GM18873 (cell line): ENCODE measurements at regions not wholly inside any gene's neighbourhood (a gene's known extent, or its start where the extent isn't known, plus 50 kb on each side); places are given as distances from the start of the nearest gene placed in this dataset.

Source experiments
- ATAC-seq: cut with Tn5 transposase; IDR thresholded peaks from one replicate; pipeline ENCODE4 v1.9.1; 2021; ENCODE audit warnings: mild to moderate bottlenecking, moderate library complexity, moderate number of reproducible peaks; ENCODE audit not compliant: unreplicated experiment, low FRiP score

DNA sequence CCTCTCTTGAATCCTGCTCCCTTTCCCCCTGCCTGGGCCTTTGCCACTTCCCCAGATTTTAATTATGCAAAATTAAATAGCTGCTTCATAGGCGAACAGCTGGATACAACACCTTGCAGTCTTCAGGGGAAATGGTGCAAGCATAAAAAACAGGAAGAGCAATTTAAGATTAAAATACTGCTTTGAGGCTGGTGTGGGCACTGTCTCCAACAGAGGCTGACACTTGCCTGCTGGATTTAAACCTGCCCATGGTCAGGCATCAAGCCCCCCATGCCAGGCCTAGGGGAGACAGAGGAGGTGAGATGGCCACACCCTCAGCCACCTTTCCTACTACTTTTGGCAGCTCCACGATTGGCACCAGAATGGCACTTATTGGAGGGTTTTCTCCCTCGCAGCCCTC is 110.1 kb upstream of the DIO3 start:
- no peak for ATAC-seq

DNA sequence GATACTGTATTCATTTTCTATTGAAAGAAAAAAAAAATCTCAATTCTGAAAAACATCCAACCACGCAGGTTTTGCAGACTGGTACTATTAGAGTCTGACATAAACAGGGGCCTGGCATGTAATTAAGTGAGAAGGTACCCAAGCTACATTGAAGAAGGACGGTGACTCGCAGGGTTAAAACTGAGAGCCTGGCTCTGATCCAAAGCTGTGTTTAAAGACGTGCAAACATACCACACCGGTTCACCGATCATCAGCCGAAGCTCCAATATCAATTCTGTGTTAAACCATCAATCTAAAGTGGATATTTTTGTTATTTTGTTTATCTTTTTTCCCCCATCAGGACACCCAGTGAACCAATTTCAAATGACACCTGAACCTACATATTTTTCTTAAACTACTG is 108.1 kb upstream of the DIO3 start:
- no peak for ATAC-seq

DNA sequence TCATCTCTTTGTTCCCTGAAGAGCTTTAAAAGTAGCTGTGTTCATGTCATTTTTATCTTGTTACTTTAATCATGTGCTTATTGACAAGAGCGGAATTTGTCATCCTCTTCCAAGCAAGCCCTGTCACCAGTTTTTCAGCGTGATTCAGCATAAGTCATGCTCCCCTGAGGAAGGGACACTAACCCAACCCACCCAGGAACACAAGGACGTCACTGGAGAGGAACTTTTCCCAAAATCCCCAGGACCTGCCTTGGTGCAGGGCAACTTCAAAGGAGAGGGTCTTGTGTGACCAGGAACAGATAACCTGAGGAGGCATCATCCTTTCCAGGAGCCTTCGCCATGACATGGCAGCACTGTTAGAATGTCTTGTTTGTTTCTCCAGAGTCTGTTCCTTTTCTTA is 107.1 kb upstream of the DIO3 start:
- no peak for ATAC-seq

DNA sequence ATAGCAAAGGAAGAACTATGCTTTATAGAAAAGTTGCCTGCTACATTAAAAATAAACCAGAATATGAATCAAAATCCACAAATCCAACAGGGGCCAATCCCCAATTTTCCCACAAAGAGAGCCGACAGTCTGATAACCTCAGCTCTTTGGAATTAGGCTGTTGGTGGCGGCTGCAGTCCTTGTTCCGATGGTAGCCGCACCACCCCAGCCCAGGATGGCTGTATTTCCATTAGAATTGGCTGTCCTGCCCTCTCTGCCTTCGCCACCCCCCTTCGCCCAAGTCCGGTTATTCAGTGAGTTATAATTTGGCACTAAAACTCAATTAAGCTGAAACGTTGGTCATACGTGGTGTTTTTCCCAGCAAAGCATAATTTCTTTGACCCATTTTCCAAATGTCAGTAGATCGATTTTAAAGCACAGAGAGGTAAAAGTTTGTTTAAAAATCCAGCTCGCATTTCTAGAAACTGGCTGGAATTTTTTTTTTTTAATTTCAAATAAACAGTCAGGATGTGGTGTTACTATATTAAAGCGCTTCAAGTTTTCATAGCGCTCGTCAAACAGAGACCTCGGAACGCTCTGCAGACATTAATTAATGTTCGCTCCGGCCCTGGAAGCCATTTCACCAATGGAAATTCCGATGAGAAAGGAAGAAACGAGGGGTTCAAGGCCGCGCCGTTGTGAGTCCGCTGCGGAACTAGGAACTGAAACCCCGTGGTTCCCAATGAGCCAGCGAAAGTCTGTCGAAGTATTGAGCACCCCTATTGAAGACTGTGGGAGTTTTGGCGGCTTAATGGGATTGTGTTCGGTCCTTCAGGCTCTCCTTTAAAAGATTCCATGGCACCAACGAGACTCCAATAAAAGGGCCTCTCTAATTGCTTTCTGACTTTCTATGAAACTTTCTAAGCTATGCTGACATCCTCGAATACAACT is 104.8 kb upstream of the DIO3 start:
- ATAC-seq: no peak

DNA sequence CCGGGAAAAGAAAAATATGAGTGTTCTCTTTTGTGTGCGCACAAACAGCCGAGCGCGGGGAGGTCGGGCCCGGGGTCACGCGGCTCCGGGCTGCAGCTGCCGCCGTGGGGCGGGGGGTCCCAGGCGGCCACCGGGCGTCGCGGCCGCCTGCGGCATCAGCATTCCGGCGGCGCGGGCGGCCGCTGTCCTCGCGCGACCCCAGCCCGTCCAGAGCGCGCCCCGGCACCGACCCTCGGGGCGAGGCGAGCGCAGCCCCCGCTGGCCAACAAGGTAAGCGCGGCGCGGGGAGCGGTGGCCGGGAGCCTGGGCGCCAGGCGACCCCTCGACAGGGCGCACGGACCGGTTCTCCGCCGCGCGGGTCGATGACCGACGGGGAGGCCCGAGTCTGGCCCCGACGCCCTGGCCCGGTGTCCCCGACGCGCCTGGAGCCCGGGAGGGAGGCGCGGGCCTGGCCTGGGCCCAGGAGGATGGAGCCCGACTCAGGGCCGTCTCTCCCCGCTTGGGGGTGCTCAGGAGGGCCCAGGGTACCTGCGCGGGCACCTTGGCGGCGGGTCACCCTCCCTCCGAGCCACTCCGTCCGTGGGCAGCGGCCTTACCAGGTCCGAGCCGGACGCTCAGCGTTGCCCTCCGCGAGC is 103.9 kb upstream of the DIO3 start:
- no peak for ATAC-seq

DNA sequence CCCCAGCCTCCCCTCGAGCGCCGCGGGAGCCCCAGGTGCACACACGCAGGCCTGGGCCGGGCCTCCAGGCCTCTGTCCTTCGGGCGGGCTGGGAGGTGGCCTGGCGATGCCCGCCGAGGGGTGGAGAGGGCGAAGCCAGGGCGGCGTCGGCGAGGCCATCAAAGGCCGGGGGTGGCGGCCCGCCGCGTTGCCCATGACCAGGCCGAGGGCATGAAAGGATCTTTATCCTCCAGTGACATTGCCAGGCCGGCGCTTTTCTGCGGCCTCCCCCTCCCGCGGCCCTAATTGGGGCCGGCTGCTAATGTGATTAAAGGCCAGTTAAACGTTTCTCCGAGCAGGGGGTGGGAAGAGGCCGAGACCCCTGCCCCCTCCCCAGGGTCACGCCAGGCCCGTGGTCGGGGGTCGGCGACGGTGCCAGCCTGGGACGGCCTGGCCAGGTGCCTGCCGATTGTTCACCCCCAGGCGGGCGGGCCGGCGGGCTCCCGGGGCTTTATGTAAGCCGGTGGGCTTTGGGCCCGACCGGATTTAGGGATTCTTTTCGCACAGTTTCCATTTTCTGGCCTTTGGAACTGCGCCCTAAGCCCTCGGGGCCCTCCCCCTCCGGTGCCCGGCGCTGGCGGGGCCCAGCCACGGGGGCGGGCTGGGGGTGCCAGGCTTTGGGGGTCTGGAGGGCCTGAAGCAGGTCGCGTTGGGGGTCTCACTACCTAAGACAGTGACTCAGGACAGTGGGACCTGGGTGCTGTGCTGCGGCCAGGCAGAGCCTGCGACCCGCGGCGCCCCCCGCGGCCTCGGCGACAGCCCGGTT is 103.2 kb upstream of the DIO3 start:
- ATAC-seq: no peak

DNA sequence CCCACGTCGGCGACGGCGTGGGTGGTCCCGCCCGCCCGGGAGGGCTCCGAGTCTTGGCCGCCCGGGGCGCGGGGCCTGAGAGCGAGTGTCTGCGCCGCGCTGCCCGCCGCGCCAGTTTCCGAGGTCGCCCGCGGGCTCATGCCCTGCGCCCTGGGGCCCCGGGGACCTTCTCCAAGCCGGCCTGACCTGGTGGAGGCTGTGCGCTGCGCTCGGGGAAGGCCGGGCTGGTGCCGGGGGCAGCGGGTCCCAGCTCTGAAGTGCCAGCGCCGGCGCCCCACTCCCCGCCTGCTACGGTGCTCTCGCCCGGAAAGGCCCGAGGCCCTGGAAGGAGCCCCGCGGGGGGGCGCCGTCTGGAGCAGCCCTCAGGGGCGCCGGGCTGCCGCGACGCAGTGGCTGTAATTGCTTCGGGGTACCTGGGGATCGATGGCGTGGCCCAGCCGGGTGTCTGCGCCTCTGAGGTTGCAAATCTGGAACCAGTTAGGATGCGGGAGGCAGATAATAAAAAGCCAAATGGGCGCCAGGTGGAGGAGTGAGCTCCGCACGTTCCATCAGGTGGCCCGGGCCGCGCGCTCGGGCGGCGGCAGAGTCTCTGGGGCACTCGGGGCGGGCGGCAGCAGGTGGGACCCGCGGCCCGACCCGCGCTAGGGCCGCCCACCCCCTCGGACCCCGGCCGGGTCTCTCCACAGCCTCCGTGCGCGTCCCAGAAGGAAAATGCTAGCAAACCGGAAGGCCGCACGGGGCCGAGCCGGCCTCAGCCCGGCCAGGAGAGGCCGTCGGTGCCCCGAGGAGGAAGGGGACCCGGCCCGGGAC is 102.3 kb upstream of the DIO3 start:
- no peak for ATAC-seq

DNA sequence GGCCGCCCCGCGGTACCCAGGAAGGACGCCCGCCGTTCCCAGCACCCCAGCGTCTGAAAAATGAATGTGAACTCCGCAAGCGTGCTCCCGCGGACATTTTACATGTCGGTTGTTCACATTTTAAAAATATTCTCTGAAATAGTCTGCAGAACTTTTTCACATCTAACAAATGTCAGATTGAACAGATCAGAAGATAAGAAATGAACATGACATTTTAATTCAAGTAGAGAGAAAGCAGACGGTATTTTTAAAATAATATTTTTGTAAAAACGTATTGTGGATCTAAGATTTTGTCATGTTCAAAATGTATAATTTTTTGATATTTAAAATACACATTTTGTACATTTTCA is 101.8 kb upstream of the DIO3 start:
- no peak for ATAC-seq

DNA sequence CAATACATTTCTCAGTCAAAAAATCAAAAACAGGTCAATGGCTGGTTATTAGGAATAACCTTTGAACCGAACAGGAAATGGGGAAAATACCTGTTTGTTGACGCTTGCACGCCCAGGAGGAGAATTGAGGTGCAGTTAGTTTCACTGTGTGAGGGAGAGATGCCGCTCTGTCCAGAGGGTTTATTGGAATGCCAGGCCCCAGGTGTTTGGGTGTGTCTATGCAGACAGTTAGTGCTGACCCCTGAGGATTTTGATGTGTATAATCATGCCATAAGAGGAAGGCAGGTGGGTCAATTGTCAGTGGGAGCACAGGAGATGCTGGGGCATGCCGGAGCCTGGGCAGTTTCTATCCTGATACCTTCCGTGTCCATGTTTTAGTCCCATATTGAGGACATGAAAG is 100.8 kb upstream of the DIO3 start:
- ATAC-seq: no peak

DNA sequence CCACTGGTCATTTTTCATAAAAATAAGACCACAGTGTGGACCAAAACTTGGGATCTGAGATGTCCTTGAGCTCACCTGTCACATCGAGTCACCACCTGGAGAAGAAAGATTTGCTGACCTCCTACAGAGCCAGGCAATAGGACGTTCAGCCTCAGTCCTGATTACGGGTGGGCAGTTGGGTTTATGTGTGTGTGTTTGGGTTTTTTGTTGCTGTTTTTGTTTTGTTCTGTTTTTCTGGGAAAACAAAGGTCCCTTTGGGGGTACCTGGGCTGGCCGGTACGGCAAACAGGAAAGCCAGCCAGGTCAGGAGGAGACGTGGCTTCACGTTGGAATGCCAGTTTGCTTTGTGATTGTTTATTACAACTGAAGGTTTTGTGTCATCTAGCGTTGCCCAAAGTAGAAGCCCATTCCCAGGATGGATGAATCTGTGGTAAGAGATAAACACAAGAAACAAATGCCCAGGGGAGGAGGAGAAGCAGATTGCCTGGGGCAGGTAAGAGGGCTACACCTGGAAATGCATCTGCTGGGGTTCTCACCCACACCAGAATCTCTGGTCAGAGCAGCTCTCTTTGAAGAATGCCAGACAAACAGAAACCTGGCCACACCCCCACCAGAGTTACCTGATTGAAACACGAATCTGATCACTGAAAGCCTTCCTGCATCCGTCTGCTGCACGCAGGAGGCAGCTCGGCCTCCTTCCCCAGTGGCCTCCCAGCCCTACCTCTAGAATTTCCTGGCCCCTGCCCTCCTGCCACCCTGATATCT is 100.1 kb upstream of the DIO3 start:
- ATAC-seq: no peak

DNA sequence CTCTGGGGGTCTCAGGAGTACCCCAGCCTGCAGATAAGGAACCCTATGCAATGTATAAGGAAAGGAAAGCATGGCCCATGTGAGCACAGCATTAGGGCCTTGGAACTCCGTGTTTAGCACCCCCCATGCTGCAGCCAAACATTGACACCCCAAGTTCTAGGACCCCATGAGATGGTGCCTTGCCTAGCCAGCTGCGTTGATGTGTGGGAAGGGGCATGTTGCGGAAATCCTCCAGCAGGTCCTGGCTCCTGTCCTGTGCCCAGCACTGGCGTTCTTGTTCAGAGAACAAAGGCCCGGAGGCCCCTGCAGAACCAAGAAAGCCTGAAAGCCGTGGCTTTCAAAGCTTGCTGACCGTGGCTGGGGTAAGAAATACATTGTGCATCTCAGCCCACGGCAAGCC is 99.4 kb upstream of the DIO3 start:
- no peak for ATAC-seq

DNA sequence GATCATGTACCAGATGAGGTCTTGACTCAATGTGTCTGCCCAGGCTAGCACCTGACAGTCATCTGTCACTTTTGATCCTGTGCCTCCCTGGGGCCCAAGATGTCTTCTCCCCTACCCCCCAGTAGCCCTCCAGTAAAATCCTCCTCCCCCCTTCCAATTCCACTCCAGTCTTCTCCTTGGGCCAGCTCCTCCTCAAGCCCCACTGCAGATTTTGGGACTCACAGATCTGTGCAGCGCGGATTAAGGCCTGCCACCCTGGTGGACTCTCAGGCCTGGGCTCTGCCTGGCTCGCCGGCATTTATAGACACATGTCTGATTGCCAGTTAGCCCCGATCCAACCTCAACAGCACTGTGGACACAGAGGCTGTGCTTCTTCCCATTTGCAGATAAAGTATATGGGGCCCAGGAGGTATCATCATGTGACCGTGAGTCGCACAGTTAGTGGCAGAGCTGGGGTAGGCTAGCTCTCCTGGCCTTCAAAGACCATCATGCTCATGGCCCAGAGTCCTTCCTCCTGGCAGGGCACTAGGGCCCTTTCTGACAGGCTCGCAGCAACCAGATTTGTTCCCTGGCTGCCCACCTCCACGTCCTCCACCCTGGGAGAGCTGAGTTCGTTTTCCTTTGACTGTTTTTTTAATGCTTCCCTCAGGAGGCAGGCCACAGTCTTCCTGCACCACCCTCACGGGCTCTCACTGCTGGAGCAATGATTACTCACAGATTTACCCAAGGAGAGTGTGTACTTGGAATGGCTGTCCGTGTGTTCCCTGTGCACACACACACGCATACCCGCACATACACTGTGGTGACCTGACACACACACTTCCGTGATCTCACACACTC is 98.3 kb upstream of the DIO3 start:
- ATAC-seq: no peak

DNA sequence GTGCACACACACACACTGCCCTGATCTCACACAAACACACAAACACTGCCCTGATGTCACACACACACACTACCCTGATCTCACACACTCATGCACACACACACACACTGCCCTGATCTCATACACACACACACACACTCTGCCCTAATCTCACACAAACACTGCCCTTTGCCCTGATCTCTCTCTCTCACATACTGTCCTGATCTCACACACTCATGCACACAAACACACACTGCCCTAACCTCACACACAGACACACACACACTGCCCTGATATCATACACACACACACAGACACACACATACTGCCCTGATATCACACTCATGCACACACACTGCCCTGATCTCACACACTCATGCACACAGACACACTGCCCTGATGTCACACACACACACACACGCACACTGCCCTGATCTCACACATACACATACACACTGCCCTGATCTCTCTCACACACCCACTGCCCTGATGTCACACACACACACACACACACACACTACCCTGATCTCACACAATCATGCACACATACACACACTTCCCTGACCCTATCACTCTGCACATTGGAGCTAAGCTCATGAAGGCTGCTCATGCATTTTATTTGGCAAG is 97.6 kb upstream of the DIO3 start:
- no peak for ATAC-seq

DNA sequence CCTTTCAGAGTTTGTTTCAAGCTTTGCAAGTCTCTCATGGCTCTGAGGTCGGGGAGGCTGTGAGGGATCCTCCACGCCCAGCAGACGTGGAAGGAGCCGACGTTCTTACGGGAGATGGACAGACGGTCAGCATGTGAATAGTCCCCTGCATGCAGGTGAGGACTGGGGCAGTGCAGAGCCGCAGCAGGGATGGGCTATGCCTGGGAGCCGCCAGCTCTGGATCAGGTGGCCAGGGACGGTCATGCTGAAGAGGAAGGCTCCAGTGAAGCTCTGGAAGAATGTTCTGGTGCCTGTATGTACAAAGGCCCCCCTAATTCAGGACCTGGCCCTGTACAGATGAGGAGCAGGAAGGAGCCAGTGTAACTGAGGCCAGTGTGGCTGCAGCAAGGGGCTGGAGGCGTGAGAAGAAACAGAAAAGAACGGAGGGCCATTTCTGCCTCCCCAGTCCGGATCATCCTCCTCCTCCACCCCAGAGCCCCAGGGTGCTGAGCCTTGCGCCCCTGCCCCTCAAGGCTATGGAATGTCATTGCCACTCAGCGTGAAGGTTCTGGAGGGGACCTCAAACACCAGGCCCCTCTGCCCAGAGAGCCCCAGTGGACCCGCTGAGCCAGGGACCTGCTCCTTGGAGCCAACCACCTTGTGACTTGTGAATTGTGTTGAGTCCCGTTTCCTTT is 96.8 kb upstream of the DIO3 start:
- no peak for ATAC-seq

DNA sequence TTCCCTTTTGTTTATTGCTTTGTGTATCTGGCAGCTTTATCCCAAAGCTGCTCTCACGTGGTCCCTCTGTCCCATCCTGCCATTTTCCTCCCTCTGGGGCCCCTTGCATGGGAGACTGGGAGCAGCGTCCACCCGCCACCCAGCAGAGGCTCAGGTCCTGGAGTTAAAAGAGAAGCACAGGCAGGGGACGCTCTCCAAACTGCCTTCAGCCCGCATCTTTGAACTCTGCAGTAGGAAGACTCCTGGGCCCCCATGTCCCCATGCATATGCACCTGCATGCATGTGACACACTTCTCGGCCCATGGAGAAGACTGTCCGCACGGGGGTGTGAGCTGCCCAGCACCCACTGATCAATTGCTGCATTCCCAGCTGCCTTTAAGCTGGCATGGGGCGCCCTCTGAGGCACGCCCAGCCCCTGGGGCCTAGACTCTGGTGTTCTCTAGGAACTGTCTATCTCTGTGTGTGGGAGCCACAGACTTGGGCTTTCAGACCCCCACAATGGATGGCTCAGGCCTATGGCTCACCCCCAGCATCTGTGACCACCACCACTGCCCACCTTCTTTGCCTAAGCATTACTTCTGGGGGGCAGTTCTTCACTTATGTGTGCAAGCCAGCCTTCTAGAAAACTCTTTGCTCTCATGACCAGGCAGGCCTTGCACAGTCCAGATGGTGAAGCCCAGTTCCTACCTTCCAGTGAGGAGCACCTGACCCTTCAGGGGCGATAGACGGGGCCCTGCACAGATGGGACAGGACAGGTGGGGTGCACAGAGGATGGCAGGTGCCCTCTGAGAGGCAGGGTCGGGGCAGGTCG is 96.1 kb upstream of the DIO3 start:
- no peak for ATAC-seq

DNA sequence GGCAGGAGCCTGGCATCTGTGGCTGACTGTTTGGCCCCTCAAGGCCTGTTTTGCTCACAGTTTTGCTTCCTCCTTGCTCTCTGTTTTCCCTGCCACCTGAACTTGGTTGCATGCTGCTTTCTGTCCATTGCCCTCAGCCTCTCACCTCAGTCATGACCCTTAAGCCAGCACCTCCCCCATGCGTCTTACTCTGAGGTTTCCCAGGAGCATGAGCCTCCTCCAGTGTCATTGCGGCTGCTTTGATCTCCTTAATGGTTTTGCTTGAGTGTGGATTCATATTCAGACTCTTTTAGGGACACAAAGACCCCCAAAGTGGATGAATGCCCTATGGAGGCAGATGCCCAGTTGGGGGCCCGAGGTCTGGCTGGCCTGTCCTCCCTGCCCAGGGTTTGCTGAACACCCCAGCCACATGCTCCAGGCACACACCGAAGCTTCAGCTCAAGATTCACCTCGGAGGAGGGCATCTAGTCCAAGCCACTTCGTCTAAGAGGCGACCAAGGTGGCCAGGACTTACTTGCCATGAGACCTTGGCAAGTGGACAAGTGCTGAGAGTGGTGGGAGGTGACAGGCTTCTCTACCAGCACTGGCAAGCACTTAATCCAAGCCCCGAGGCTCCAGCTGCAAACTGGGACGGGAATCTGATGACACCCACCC is 95.4 kb upstream of the DIO3 start:
- ATAC-seq: no peak
